A673 (cell line): ENCODE measurements at regions not wholly inside any gene's neighbourhood (a gene's known extent, or its start where the extent isn't known, plus 50 kb on each side); places are given as distances from the start of the nearest gene placed in this dataset.

ENCODE experiments used
- CTCF ChIP-seq: fragments of 300-800, 200-600 bp; sonication (generic); conservative IDR thresholded peaks from 2 replicates; pipeline ENCODE4 v1.5.1; 2017; ENCODE audit warnings: low read depth, mild to moderate bottlenecking, antibody characterized with exemption, low read length, moderate library complexity, mixed read lengths
- EZH2 ChIP-seq: fragments of 200-600 bp; sonication (generic); IDR thresholded peaks from 2 replicates; pipeline ENCODE4 v1.6.1; 2017; ENCODE audit warnings: borderline replicate concordance, low read depth, mild to moderate bottlenecking, mixed read lengths, antibody characterized with exemption, low read length; ENCODE audit not compliant: poor library complexity, severe bottlenecking

GRCh38 chr12:42969355-42969754, 379.8 kb upstream of the PRICKLE1 start:
- TF ChIP-seq EZH2, result no peak
- no peak for TF ChIP-seq CTCF
